GM23338 (cell line): ENCODE measurements at regions not wholly inside any gene's neighbourhood (a gene's known extent, or its start where the extent isn't known, plus 50 kb on each side); places are given as distances from the start of the nearest gene placed in this dataset.

Experiments
- ATAC-seq: fragments of 200-7000 bp; cut with Tn5 transposase; 3 replicates; pipeline ENCODE4 v1.9.1; 2020
- DNase-seq: peaks from one replicate; pipeline ENCODE4 v3.0.0-alpha.2; 2015; ENCODE audit warnings: low spot score
- H2AFZ ChIP-seq: fragments of 200-600 bp; sonication (generic); 2 replicates; pipeline ENCODE4 v1.8.0; 2016; ENCODE audit warnings: antibody characterized with exemption, mild to moderate bottlenecking, moderate library complexity
- H3F3A ChIP-seq: fragments of 200-600 bp; sonication (generic); replicated peaks from 2 replicates; pipeline ENCODE4 v1.8.0; 2017; ENCODE audit warnings: antibody characterized with exemption, mixed run types, low read depth
- H3K27ac ChIP-seq: fragments of 200-600 bp; sonication (generic); 2 replicates; pipeline ENCODE4 v1.6.1; 2016; ENCODE audit warnings: low read depth
- H3K27me3 ChIP-seq: fragments of 200-600 bp; sonication (generic); 2 replicates; pipeline ENCODE4 v1.8.0; 2016; ENCODE audit warnings: mild to moderate bottlenecking, mixed run types, moderate library complexity; ENCODE audit not compliant: insufficient read depth
- H3K36me3 ChIP-seq: fragments of 200-600 bp; sonication (generic); 2 replicates; pipeline ENCODE4 v1.8.0; 2016; ENCODE audit warnings: mild to moderate bottlenecking; ENCODE audit not compliant: insufficient read depth
- H3K4me1 ChIP-seq: fragments of 200-600 bp; sonication (generic); 2 replicates; pipeline ENCODE4 v1.8.0; 2016; ENCODE audit warnings: mild to moderate bottlenecking, moderate library complexity; ENCODE audit not compliant: insufficient read depth
- H3K4me2 ChIP-seq: fragments of 200-600 bp; sonication (generic); 2 replicates; pipeline ENCODE4 v1.7.1; 2017; ENCODE audit warnings: mixed run types
- H3K4me3 ChIP-seq: fragments of 200-600 bp; sonication (generic); 2 replicates; pipeline ENCODE4 v1.6.1; 2016; ENCODE audit warnings: mixed run types
- H3K79me2 ChIP-seq: fragments of 200-600 bp; sonication (generic); replicated peaks from 2 replicates; pipeline ENCODE4 v1.8.0; 2017; ENCODE audit warnings: mild to moderate bottlenecking; ENCODE audit not compliant: insufficient read depth
- H3K9me2 ChIP-seq: fragments of 200-600 bp; sonication (generic); 2 replicates; pipeline ENCODE4 v1.8.0; 2017; ENCODE audit not compliant: insufficient read depth
- H4K20me1 ChIP-seq: fragments of 200-600 bp; sonication (generic); replicated peaks from 2 replicates; pipeline ENCODE4 v1.8.0; 2017; ENCODE audit warnings: mild to moderate bottlenecking; ENCODE audit not compliant: insufficient read depth
- H3K27ac Mint-ChIP-seq: 2 replicates; pipeline ENCODE4 v1.8.0; 2020; ENCODE audit warnings: inconsistent platforms, mild to moderate bottlenecking, moderate library complexity, mixed read lengths
- H3K27me3 Mint-ChIP-seq: 3 replicates; pipeline ENCODE4 v1.8.0; 2022; ENCODE audit warnings: low read depth, mild to moderate bottlenecking, moderate library complexity, mixed read lengths, inconsistent platforms; ENCODE audit not compliant: insufficient read depth, poor library complexity
- H3K36me3 Mint-ChIP-seq: 3 replicates; pipeline ENCODE4 v1.8.0; 2021; ENCODE audit warnings: low read depth, mild to moderate bottlenecking, inconsistent platforms, moderate library complexity, mixed read lengths
- H3K4me1 Mint-ChIP-seq: 3 replicates; pipeline ENCODE4 v1.8.0; 2020; ENCODE audit warnings: mild to moderate bottlenecking, inconsistent platforms, mixed read lengths
- H3K4me3 Mint-ChIP-seq: 3 replicates; pipeline ENCODE4 v1.8.0; 2021; ENCODE audit warnings: moderate library complexity, mild to moderate bottlenecking, inconsistent platforms, mixed read lengths
- H3K9me3 Mint-ChIP-seq: 3 replicates; pipeline ENCODE4 v1.8.0; 2020; ENCODE audit warnings: moderate library complexity, mild to moderate bottlenecking, inconsistent platforms, mixed read lengths
- CREB1 ChIP-seq: fragments of 250-450 bp; sonication (Bioruptor Pico); IDR thresholded peaks from 2 replicates; pipeline ENCODE4 v1.5.0; 2020; ENCODE audit warnings: low read depth, mild to moderate bottlenecking, moderate library complexity
- ETS1 ChIP-seq: IDR thresholded peaks from 2 replicates; pipeline ENCODE4 v1.6.1; 2016; ENCODE audit warnings: antibody characterized with exemption
- EZH2 ChIP-seq: fragments of 200-600 bp; sonication (generic); IDR thresholded peaks from one replicate; pipeline ENCODE4 v1.8.0; 2017; ENCODE audit warnings: antibody characterized with exemption, mild to moderate bottlenecking, low read depth; ENCODE audit not compliant: unreplicated experiment
- EZH2phosphoT487 ChIP-seq: fragments of 200-600 bp; sonication (generic); IDR thresholded peaks from one replicate; pipeline ENCODE4 v1.8.1; 2018; ENCODE audit warnings: antibody characterized with exemption; ENCODE audit not compliant: unreplicated experiment
- JUNB ChIP-seq: IDR thresholded peaks from one replicate; pipeline ENCODE4 v1.6.1; 2016; ENCODE audit warnings: antibody characterized with exemption; ENCODE audit not compliant: unreplicated experiment
- NANOG ChIP-seq: IDR thresholded peaks from 2 replicates; pipeline ENCODE4 v1.6.1; 2016; ENCODE audit warnings: antibody characterized with exemption, borderline replicate concordance
- POLR2AphosphoS5 ChIP-seq: IDR thresholded peaks from 2 replicates; pipeline ENCODE4 v1.6.1; 2016; ENCODE audit warnings: antibody characterized with exemption, low read depth
- REST ChIP-seq: IDR thresholded peaks from one replicate; pipeline ENCODE4 v1.6.1; 2018; ENCODE audit warnings: antibody characterized with exemption; ENCODE audit not compliant: unreplicated experiment
- STAT1 ChIP-seq: IDR thresholded peaks from one replicate; pipeline ENCODE4 v1.6.1; 2016; ENCODE audit warnings: antibody characterized with exemption; ENCODE audit not compliant: unreplicated experiment
- ZNF114 ChIP-seq: fragments of 250-450 bp; sonication (Bioruptor Pico); IDR thresholded peaks from 2 replicates; pipeline ENCODE4 v1.5.0; 2020; ENCODE audit warnings: mild to moderate bottlenecking, moderate library complexity
- ZNF331 ChIP-seq: fragments of 250-450 bp; sonication (Bioruptor Pico); IDR thresholded peaks from 2 replicates; pipeline ENCODE4 v1.5.0; 2020; ENCODE audit warnings: low read depth, mild to moderate bottlenecking, moderate library complexity
- ZNF462 ChIP-seq: fragments of 250-450 bp; sonication (Bioruptor Pico); IDR thresholded peaks from 2 replicates; pipeline ENCODE4 v1.5.0; 2020; ENCODE audit warnings: mild to moderate bottlenecking, moderate library complexity
- TF ChIP-seq, protein P1 (sequence below), 2 experiments: fragments of 200-600 bp in 1 of 2; sonication (generic) in 1 of 2; conservative IDR thresholded peaks; 2 replicates each; pipeline versions ENCODE4 v1.5.1 to v1.6.1; 2016 to 2017; ENCODE audit warnings: antibody characterized with exemption in 2 of 2, low read depth in 2 of 2, mild to moderate bottlenecking in 2 of 2, moderate library complexity in 1 of 2

GRCh38 chr15:72916378-72916777 lies 132.8 kb upstream of the ADPGK start:
- TF ChIP-seq REST (no peak), STAT1 (no peak), ZNF331 (no peak), ZNF462 (CRISPR knock-in tag) (no peak), POLR2AphosphoS5 (no peak), ETS1 (no peak), JUNB (no peak), NANOG (no peak), EZH2phosphoT487 (no peak), CREB1 (CRISPR knock-in tag) (no peak), EZH2 (no peak), ZNF114 (no peak)
- TF ChIP-seq, protein P1, sequence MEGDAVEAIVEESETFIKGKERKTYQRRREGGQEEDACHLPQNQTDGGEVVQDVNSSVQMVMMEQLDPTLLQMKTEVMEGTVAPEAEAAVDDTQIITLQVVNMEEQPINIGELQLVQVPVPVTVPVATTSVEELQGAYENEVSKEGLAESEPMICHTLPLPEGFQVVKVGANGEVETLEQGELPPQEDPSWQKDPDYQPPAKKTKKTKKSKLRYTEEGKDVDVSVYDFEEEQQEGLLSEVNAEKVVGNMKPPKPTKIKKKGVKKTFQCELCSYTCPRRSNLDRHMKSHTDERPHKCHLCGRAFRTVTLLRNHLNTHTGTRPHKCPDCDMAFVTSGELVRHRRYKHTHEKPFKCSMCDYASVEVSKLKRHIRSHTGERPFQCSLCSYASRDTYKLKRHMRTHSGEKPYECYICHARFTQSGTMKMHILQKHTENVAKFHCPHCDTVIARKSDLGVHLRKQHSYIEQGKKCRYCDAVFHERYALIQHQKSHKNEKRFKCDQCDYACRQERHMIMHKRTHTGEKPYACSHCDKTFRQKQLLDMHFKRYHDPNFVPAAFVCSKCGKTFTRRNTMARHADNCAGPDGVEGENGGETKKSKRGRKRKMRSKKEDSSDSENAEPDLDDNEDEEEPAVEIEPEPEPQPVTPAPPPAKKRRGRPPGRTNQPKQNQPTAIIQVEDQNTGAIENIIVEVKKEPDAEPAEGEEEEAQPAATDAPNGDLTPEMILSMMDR (conservative IDR thresholded peaks at IDR 0.05; ENCODE audit: low read depth in 2 of 2): no peak
- peaks cover 2% of the 10 kb centered on the region for H3K27me3 Mint-ChIP-seq

More at GRCh38 chr15:72916378-72916777, 132.8 kb upstream of the ADPGK start:
- H2AFZ ChIP-seq: no peak overlapping the region
- Mint-ChIP-seq H3K27ac (no peak overlapping the region), H3K4me1 (no peaks in the 10 kb centered on the region; the same call in 2 of the 3 replicates), H3K4me3 (no peak overlapping the region), H3K9me3 (no peaks in the 10 kb centered on the region), H3K36me3 (no peaks in the 10 kb centered on the region)
- H3K79me2 ChIP-seq: no peaks in the 10 kb centered on the region
- no peaks in the 10 kb centered on the region for H3K36me3 ChIP-seq
- no peaks in the 10 kb centered on the region for H3K27me3 ChIP-seq
- no peaks in the 10 kb centered on the region for H4K20me1 ChIP-seq
- H3K27ac ChIP-seq: no peak overlapping the region
- ATAC-seq (no peak), DNase-seq (no peak)
- H3K9me2 ChIP-seq: no peaks in the 10 kb centered on the region
- H3K4me1 ChIP-seq: no peaks in the 10 kb centered on the region
- H3K4me3 ChIP-seq: no peak overlapping the region
- no peaks in the 10 kb centered on the region for H3F3A ChIP-seq
- H3K4me2 ChIP-seq: no peak overlapping the region
